PC-3 (cell line): ENCODE measurements at regions not wholly inside any gene's neighbourhood (a gene's known extent, or its start where the extent isn't known, plus 50 kb on each side); places are given as distances from the start of the nearest gene placed in this dataset.

Experiments used
- ATAC-seq: fragments of 200-7000 bp; cut with Tn5 transposase; 2 replicates; pipeline ENCODE4 v1.9.1; 2020; ENCODE audit warnings: mild to moderate bottlenecking, moderate library complexity
- BruUV-seq: library from RNA; stranded (reverse); fragments of 400-500 nt; replicated peaks from 2 replicates; lab custom pipeline; 2021; lab: Mats Ljungman, UMichigan
- CTCF ChIA-PET: fragments of 300-600 bp; sonication (Branson Sonifier 250); formaldehyde crosslinking; loops from one replicate; lab custom pipeline; 2022; ENCODE audit warnings: antibody characterized with exemption; lab: Charles Lee
- POLR2A ChIA-PET: fragments of 300-600 bp; sonication (Branson Sonifier 250); formaldehyde crosslinking; loops from one replicate; lab custom pipeline; 2022; ENCODE audit warnings: antibody characterized with exemption; ENCODE audit not compliant: unreplicated experiment; lab: Charles Lee
- DNase-seq: peaks from one replicate; pipeline ENCODE4 v3.0.0-alpha.2; 2015
- H2AFZ ChIP-seq: fragments of 300-600 bp; sonication (generic); 2 replicates; pipeline ENCODE4 v1.6.0; 2016; ENCODE audit warnings: antibody characterized with exemption, low read length
- H3F3A ChIP-seq: fragments of 300-600 bp; sonication (generic); one replicate; pipeline ENCODE4 v1.6.0; 2017; ENCODE audit warnings: antibody characterized with exemption, low read length, control low read depth, mild to moderate bottlenecking; ENCODE audit not compliant: unreplicated experiment
- H3K27ac ChIP-seq: fragments of 300-600 bp; sonication (generic); 2 replicates; pipeline ENCODE4 v1.5.1; 2016; ENCODE audit warnings: mild to moderate bottlenecking, low read length
- H3K27me3 ChIP-seq: fragments of 300-600 bp; sonication (generic); 2 replicates; pipeline ENCODE4 v1.6.1; 2016; ENCODE audit warnings: low read length, mixed read lengths
- H3K36me3 ChIP-seq: fragments of 300-600 bp; sonication (generic); 2 replicates; pipeline ENCODE4 v1.6.1; 2016; ENCODE audit warnings: low read depth, mixed run types, low read length, mixed read lengths
- H3K4me1 ChIP-seq: fragments of 300-600 bp; sonication (generic); 2 replicates; pipeline ENCODE4 v1.5.1; 2016; ENCODE audit warnings: low read length; ENCODE audit not compliant: insufficient read depth
- H3K4me2 ChIP-seq: fragments of 300-600 bp; sonication (generic); 2 replicates; pipeline ENCODE4 v1.6.0; 2016; ENCODE audit warnings: low read length
- H3K4me3 ChIP-seq: fragments of 300-600 bp; sonication (generic); 2 replicates; pipeline ENCODE4 v1.5.1; 2016; ENCODE audit warnings: mild to moderate bottlenecking, low read length, mixed read lengths
- H3K79me2 ChIP-seq: fragments of 300-600 bp; sonication (generic); 2 replicates; pipeline ENCODE4 v1.6.1; 2017; ENCODE audit warnings: low read length, mixed read lengths
- H3K9ac ChIP-seq: fragments of 300-600 bp; sonication (generic); 2 replicates; pipeline ENCODE4 v1.6.0; 2016; ENCODE audit warnings: mild to moderate bottlenecking, low read length
- H3K9me2 ChIP-seq: fragments of 300-600 bp; sonication (generic); replicated peaks from 2 replicates; pipeline ENCODE4 v1.6.1; 2016; ENCODE audit warnings: mixed run types, low read length, mixed read lengths
- H3K9me3 ChIP-seq: fragments of 300-600 bp; sonication (generic); 2 replicates; pipeline ENCODE4 v1.6.1; 2016; ENCODE audit warnings: low read length, mixed read lengths
- H4K20me1 ChIP-seq: fragments of 300-600 bp; sonication (generic); 2 replicates; pipeline ENCODE4 v1.6.1; 2016; ENCODE audit warnings: low read length, mixed read lengths
- CTCF ChIP-seq: fragments of 300-600 bp; sonication (generic); conservative IDR thresholded peaks from 2 replicates; pipeline ENCODE4 v1.5.1; 2017; ENCODE audit warnings: antibody characterized with exemption, low read depth, mild to moderate bottlenecking, low read length
- EZH2 ChIP-seq: fragments of 300-600 bp; sonication (generic); IDR thresholded peaks from one replicate; pipeline ENCODE4 v1.6.1; 2017; ENCODE audit warnings: antibody characterized with exemption, mild to moderate bottlenecking, low read length; ENCODE audit not compliant: unreplicated experiment
- EZH2phosphoT487 ChIP-seq: fragments of 300-600 bp; sonication (generic); IDR thresholded peaks from 2 replicates; pipeline ENCODE4 v1.6.1; 2018; ENCODE audit warnings: mild to moderate bottlenecking, antibody characterized with exemption, low read length, borderline replicate concordance
- intact Hi-C: fragments of 100-400 bp; cut with micrococcal nuclease; formaldehyde crosslinking; loops from 2 replicates; pipeline ENCODE4 v1.9.0; 2023

- ChIA-PET CTCF (no interaction called here), POLR2A (no interaction called here)
- no TSS peak for BruUV-seq
- no peaks in the 10 kb centered on the region for H3F3A ChIP-seq
- no peaks in the 10 kb centered on the region for H3K79me2 ChIP-seq
- H3K36me3 ChIP-seq: no peaks in the 10 kb centered on the region
- no peak overlapping the region for H3K4me3 ChIP-seq
- H3K27me3 ChIP-seq: no peaks in the 10 kb centered on the region
- H3K4me1 ChIP-seq: no peaks in the 10 kb centered on the region
- H3K9ac ChIP-seq: no peak overlapping the region
- no peaks in the 10 kb centered on the region for H3K9me3 ChIP-seq
- no peak overlapping the region for H3K4me2 ChIP-seq
- intact Hi-C loops: no loop called here
- no peaks in the 10 kb centered on the region for H3K9me2 ChIP-seq
- H3K27ac ChIP-seq: no peak overlapping the region
- DNase-seq (no peak), ATAC-seq (no peak)
- TF ChIP-seq EZH2: no peak
- no peak for TF ChIP-seq EZH2phosphoT487
- TF ChIP-seq CTCF: no peak
- H2AFZ ChIP-seq: no peak overlapping the region
- H4K20me1 ChIP-seq: no peaks in the 10 kb centered on the region
Measured at GRCh38 chr13:24630121-24630520, 50.1 kb upstream of the ATP12A start.
